Tibial artery (tissue), 4 donors: ENCODE measurements at regions not wholly inside any gene's neighbourhood (a gene's known extent, or its start where the extent isn't known, plus 50 kb on each side); places are given as distances from the start of the nearest gene placed in this dataset.

Source experiments
- DNase-seq, 2 donors: peaks; one replicate each; pipeline ENCODE4 v3.0.0-alpha.2; 2019
- H3K27ac ChIP-seq, 2 donors: fragments of 200-600 bp; sonication (generic) in 1 of 2; 1 replicate in 1 of 2; 2 replicates in 1 of 2; pipeline ENCODE4 v1.5.1; 2018 to 2019; ENCODE audit warnings: mild to moderate bottlenecking in 1 of 2
- H3K27me3 ChIP-seq, 2 donors: fragments of 200-600 bp; sonication (generic) in 1 of 2; one replicate each; pipeline versions ENCODE4 v1.5.1 to v1.6.0; 2016 to 2019
- H3K36me3 ChIP-seq, 3 donors: fragments of 200-600 bp; sonication (generic) in 2 of 3; one replicate each; pipeline ENCODE4 v1.5.1; 2016 to 2019; ENCODE audit warnings: mild to moderate bottlenecking in 2 of 3
- H3K4me1 ChIP-seq, 4 donors: fragments of 200-600 bp; sonication (generic) in 2 of 4; 1 replicate in 3 of 4; 2 replicates in 1 of 4; pipeline ENCODE4 v1.5.1; 2016 to 2019
- H3K4me3 ChIP-seq, 2 donors: fragments of 200-600 bp; sonication (generic) in 1 of 2; 1 replicate in 1 of 2; 2 replicates in 1 of 2; pipeline ENCODE4 v1.5.1; 2018 to 2019; ENCODE audit warnings: mild to moderate bottlenecking in 2 of 2
- H3K9me3 ChIP-seq, 3 donors: fragments of 200-600 bp; sonication (generic) in 1 of 3; one replicate each; pipeline ENCODE4 v1.5.1; 2016 to 2019
- CTCF ChIP-seq, 2 experiments: fragments of 200-600 bp in 1 of 2; fragments of 450-650 bp in 1 of 2; IDR thresholded peaks; one replicate each; pipeline ENCODE4 v1.5.1; 2017 to 2019; ENCODE audit warnings: antibody characterized with exemption in 2 of 2, mild to moderate bottlenecking in 1 of 2, moderate library complexity in 1 of 2
- intact Hi-C: fragments of 100-400 bp; cut with DNase I; formaldehyde crosslinking; loops from one replicate; pipeline ENCODE4 v1.15.0; 2023; ENCODE audit warnings: low total_unique reads

DNA sequence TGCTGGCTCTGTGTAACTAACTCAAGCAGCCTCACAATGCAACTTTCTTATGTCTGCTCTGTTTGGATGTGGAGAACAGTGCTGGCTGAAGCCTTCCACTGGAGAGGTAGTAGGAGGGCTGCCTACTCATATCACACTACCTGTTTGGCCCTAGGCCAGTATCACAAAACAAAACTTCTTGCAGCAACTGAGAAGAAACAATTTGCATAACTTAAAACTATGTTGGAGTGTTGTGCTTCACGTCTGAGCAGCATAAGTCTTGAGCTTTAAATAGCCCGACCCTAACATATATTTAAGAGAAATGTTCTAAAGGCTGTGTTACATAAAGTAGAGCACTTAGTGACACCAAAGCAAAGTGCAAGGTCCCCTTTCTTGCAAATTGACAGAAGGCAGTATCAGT, 204.9 kb upstream of the ACVR2A start:
- no peak for TF ChIP-seq CTCF (IDR thresholded peaks at IDR 0.05)
- Histone ChIP-seq H3K36me3 (no peaks in the 10 kb centered on the region), H3K27ac (no peak overlapping the region), H3K4me1 (no peaks in the 10 kb centered on the region), H3K9me3 (no peaks in the 10 kb centered on the region), H3K27me3 (no peaks in the 10 kb centered on the region), H3K4me3 (no peak overlapping the region)
- no peak for DNase-seq
- intact Hi-C loops = no loop called here

GRCh38 chr2:147639386-147639785, 205.4 kb upstream of the ACVR2A start:
- DNase-seq = no peak
- intact Hi-C loops = no loop called here
- no peaks in the 10 kb centered on the region for H3K27me3 ChIP-seq

DNA sequence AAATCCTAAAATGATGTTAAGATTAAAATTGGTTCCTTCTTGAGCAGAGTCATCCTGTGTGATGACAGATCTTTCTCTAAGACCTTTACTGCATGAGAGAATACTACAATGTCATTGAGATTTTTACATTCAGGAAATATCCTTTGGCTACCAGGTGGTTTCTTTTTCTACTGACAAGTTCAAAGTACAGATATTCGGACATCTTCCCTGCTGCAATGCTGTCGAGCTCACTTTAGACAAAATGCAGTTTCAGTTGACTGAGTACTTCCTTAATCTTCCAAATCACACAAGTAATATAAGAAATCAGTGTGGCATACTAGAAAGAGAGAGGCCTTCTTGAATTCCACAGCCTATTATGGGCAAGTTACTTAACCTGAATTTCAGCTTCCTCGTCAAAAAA, 207.9 kb upstream of the ACVR2A start:
- Histone ChIP-seq H3K27me3 (no peaks in the 10 kb centered on the region), H3K9me3 (no peaks in the 10 kb centered on the region), H3K4me3 (no peak overlapping the region), H3K27ac (no peak overlapping the region), H3K36me3 (no peaks in the 10 kb centered on the region), H3K4me1 (no peaks in the 10 kb centered on the region)
- no peak for TF ChIP-seq CTCF (IDR thresholded peaks at IDR 0.05)
- intact Hi-C loops = no loop called here
- no peak for DNase-seq

More at GRCh38 chr2:147639386-147639785, 205.4 kb upstream of the ACVR2A start:
- Histone ChIP-seq H3K4me1 (no peaks in the 10 kb centered on the region), H3K27ac (no peak overlapping the region), H3K9me3 (no peaks in the 10 kb centered on the region), H3K36me3 (no peaks in the 10 kb centered on the region), H3K4me3 (no peak overlapping the region)
- TF ChIP-seq CTCF (IDR thresholded peaks at IDR 0.05) = no peak

DNA sequence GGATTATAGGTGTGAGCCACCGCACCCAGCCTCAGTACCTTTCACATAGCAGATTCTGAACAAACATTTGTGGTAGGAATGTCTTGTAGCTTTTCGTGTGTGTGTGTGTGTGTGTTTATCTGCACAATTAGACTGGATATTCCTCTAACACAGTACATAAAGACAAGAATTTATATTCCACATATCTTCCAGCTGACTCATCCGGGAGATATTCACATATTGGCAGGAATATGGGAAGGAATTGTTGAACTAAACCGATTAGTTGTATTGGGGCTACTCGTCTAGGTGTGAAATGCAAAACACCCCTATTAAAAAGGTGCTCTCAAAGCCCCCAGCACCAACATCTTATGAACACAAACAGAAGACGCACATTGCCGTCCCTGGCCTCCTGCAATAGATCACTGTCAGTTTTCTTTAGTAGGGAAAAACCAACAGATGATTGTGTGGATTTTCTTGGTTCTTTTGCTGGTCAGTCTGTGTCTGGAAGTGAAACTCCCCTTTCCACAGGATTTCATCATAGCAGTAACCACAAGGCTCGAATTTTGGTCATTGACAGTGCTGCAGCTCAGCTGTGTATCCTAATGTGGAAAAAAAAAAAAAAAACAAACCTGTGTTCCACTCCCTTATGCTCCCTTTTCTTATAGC, 208.5 kb upstream of the ACVR2A start:
- H3K36me3 ChIP-seq = no peaks in the 10 kb centered on the region
- TF ChIP-seq CTCF (IDR thresholded peaks at IDR 0.05) = no peak
- DNase-seq = no peak
- no peaks in the 10 kb centered on the region for H3K27me3 ChIP-seq
- no peak overlapping the region for H3K27ac ChIP-seq
- H3K9me3 ChIP-seq = no peaks in the 10 kb centered on the region
- H3K4me3 ChIP-seq = no peak overlapping the region
- intact Hi-C loops = no loop called here
- H3K4me1 ChIP-seq = no peaks in the 10 kb centered on the region

DNA sequence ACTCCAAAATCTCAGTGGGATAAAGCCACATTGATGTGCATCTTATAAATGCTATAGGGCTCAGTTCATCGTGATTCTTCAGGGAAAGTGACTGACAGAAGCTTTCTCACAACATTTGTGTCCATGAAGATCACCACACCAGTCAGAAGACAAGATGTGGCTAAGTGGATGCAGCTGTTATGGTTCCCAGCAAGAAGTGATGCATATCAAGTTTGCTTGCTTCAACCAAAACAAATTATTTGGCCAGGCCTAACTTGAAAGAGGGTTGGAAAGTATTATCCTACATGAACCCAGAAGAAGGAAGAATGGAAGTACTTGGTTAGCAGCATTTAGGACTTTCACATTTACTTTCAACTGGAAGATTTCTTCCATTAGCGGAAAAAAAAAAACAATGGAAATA, 210.0 kb upstream of the ACVR2A start:
- H3K27ac ChIP-seq = no peak overlapping the region
- intact Hi-C loops = no loop called here
- H3K27me3 ChIP-seq = no peaks in the 10 kb centered on the region
- H3K36me3 ChIP-seq = no peaks in the 10 kb centered on the region
- no peaks in the 10 kb centered on the region for H3K4me1 ChIP-seq
- no peaks in the 10 kb centered on the region for H3K9me3 ChIP-seq
- TF ChIP-seq CTCF (IDR thresholded peaks at IDR 0.05) = no peak
- no peak for DNase-seq
- no peak overlapping the region for H3K4me3 ChIP-seq

GRCh38 chr2:147632198-147632597, 212.6 kb upstream of the ACVR2A start:
- no peaks in the 10 kb centered on the region for H3K9me3 ChIP-seq
- TF ChIP-seq CTCF (IDR thresholded peaks at IDR 0.05) = no peak
- no peak overlapping the region for H3K4me3 ChIP-seq
- no peak for DNase-seq
- H3K27me3 ChIP-seq = no peaks in the 10 kb centered on the region
- no peaks in the 10 kb centered on the region for H3K4me1 ChIP-seq
- no peaks in the 10 kb centered on the region for H3K36me3 ChIP-seq
- intact Hi-C loops = no loop called here
- no peak overlapping the region for H3K27ac ChIP-seq
